Activated B cell treated with CpG ODN at 0.5 μM for 24 hours (primary cell): ENCODE measurements at regions not wholly inside any gene's neighbourhood (a gene's known extent, or its start where the extent isn't known, plus 50 kb on each side); places are given as distances from the start of the nearest gene placed in this dataset.

Experiments used
- ATAC-seq: fragments of 200-7000 bp; cut with Tn5 transposase; one replicate; pipeline ENCODE4 v1.10.0; 2021; ENCODE audit warnings: low read depth, mild to moderate bottlenecking, moderate library complexity
- CTCF ChIA-PET: fragments of 350-600 bp; sonication (Branson Sonifier 250); formaldehyde crosslinking; loops from one replicate; lab custom pipeline; 2021; ENCODE audit warnings: antibody characterized with exemption; lab: Charles Lee
- POLR2A ChIA-PET: fragments of 350-600 bp; sonication (Branson Sonifier 250); formaldehyde crosslinking; loops from one replicate; lab custom pipeline; 2021; ENCODE audit warnings: antibody characterized with exemption; lab: Charles Lee
- DNase-seq: peaks from one replicate; pipeline ENCODE4 v3.0.0; 2022
- H3K27ac Mint-ChIP-seq: one replicate; pipeline ENCODE4 v1.8.0; 2020; ENCODE audit warnings: mixed read lengths
- H3K27me3 Mint-ChIP-seq: one replicate; pipeline ENCODE4 v1.8.0; 2021; ENCODE audit warnings: mixed read lengths
- H3K36me3 Mint-ChIP-seq: one replicate; pipeline ENCODE4 v1.8.0; 2021; ENCODE audit warnings: low read depth, mixed read lengths
- H3K4me1 Mint-ChIP-seq: one replicate; pipeline ENCODE4 v1.8.0; 2021; ENCODE audit warnings: mixed read lengths
- H3K4me3 Mint-ChIP-seq: one replicate; pipeline ENCODE4 v1.8.0; 2020; ENCODE audit warnings: mild to moderate bottlenecking, mixed read lengths
- H3K9me3 Mint-ChIP-seq: one replicate; pipeline ENCODE4 v1.8.0; 2020; ENCODE audit warnings: mixed read lengths
- intact Hi-C: fragments of 100-400 bp; cut with micrococcal nuclease; formaldehyde crosslinking; loops from one replicate; pipeline ENCODE4 v1.15.1; 2024
- TF ChIP-seq, protein P1 (sequence below): fragments of 200-600 bp; IDR thresholded peaks from one replicate; pipeline ENCODE4 v1.8.0; 2022; ENCODE audit warnings: antibody characterized with exemption, mild to moderate bottlenecking

DNA sequence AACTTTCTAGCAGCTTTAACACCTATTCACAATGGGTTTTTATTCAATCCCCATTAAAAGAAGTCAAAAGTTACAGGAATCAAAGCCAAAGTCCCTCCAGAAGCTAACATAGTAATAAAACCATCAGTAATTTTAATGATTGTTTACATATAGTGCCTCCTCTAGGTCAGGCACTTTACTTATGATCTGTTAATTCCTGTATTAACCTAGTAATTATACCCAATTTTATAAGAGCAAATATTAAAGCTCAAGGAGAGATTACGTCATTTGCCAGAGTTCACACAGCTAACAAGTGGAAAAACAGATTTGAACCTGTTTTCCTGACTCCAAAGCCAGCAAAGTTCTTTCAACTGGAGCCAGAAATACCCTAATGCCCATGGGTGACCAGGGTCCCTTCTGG is 112.9 kb upstream of the F3 start:
- ChIA-PET CTCF (no interaction called here), POLR2A (no interaction called here)
- Mint-ChIP-seq H3K27me3 (peaks cover 2% of the 10 kb centered on the region), H3K27ac (no peak overlapping the region), H3K4me1 (no peaks in the 10 kb centered on the region), H3K4me3 (no peak overlapping the region), H3K36me3 (no peaks in the 10 kb centered on the region), H3K9me3 (no peaks in the 10 kb centered on the region)
- TF ChIP-seq, protein P1, sequence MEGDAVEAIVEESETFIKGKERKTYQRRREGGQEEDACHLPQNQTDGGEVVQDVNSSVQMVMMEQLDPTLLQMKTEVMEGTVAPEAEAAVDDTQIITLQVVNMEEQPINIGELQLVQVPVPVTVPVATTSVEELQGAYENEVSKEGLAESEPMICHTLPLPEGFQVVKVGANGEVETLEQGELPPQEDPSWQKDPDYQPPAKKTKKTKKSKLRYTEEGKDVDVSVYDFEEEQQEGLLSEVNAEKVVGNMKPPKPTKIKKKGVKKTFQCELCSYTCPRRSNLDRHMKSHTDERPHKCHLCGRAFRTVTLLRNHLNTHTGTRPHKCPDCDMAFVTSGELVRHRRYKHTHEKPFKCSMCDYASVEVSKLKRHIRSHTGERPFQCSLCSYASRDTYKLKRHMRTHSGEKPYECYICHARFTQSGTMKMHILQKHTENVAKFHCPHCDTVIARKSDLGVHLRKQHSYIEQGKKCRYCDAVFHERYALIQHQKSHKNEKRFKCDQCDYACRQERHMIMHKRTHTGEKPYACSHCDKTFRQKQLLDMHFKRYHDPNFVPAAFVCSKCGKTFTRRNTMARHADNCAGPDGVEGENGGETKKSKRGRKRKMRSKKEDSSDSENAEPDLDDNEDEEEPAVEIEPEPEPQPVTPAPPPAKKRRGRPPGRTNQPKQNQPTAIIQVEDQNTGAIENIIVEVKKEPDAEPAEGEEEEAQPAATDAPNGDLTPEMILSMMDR: no peak
- DNase-seq (no peak), ATAC-seq (no peak)
- intact Hi-C loops: no loop called here

DNA sequence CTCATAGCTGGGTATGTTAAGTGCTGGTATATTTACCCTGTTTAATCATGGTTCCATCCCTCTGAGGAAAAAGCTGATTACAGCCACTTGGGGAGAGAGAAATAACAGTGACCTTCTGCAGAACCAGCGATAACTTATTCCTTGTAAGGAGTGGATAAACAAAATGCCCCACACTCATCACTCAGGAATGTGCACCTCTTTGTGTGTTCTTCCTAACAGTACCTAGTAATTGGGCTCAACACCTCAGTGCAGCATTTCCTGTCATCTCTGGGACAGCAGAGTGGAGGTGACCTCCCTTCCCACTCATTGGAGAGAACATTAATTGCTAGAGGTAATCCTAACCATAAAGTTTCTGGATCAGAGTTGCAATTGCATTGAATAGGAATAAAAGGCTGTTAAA is 112.5 kb upstream of the F3 start:
- Mint-ChIP-seq H3K4me3 (no peak overlapping the region), H3K36me3 (no peaks in the 10 kb centered on the region), H3K27me3 (peaks cover 2% of the 10 kb centered on the region), H3K4me1 (no peaks in the 10 kb centered on the region), H3K27ac (no peak overlapping the region), H3K9me3 (no peaks in the 10 kb centered on the region)
- CTCF ChIA-PET: no interaction called here
- TF ChIP-seq, protein P1: no peak
- POLR2A ChIA-PET: no interaction called here
- no peak for ATAC-seq
- DNase-seq: no peak
- intact Hi-C loops: no loop called here

DNA sequence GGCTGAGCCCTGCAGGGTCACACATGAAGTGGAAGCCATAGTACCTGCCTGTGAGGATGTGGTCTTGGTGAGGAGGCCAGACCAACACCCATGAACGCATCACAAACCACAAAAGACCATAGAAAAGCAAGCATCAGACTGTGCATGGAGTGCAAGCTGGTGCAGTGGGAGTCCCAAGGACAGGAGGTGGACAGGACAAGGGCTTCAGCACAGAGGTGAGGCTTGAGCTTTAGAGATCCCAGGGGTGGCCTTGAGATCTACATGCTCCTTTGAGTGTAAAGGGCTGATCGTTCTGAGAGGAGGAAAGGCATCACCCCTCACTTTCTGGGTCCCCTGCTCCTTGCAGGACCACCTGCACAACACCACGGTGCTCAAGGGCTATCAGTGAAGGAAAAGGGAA is 111.9 kb upstream of the F3 start:
- H3K27ac Mint-ChIP-seq: no peak overlapping the region
- intact Hi-C loops: no loop called here
- no peaks in the 10 kb centered on the region for H3K4me1 Mint-ChIP-seq
- POLR2A ChIA-PET: no interaction called here
- no peaks in the 10 kb centered on the region for H3K9me3 Mint-ChIP-seq
- TF ChIP-seq, protein P1: no peak
- H3K4me3 Mint-ChIP-seq: no peak overlapping the region
- H3K36me3 Mint-ChIP-seq: no peaks in the 10 kb centered on the region
- ATAC-seq: no peak
- DNase-seq: no peak
- peaks cover 2% of the 10 kb centered on the region for H3K27me3 Mint-ChIP-seq
- CTCF ChIA-PET: no interaction called here

DNA sequence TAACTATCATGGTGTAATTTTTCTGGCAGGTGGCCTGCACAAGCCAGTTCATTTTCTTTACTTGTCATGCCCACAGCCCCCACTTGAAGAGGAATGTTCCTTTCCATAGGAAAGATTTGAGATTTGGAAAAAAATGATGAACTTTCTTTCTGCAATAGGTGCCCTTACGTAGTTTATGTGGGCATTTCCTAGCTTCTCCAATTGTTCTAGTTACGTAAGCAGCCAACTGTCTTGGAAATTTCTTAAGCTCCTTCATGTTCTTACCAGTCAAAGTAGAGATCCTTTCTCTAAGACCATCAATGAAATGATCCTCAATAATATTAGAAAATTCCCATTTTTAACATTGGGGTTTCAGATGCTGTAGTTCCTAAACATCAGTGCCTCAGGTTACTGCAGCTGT is 109.5 kb upstream of the F3 start:
- no peaks in the 10 kb centered on the region for H3K36me3 Mint-ChIP-seq
- TF ChIP-seq, protein P1: no peak
- peaks cover 5% of the 10 kb centered on the region for H3K27me3 Mint-ChIP-seq
- H3K9me3 Mint-ChIP-seq: no peaks in the 10 kb centered on the region
- DNase-seq (no peak), ATAC-seq (no peak)
- ChIA-PET CTCF (no interaction called here), POLR2A (no interaction called here)
- H3K4me3 Mint-ChIP-seq: no peak overlapping the region
- no peaks in the 10 kb centered on the region for H3K4me1 Mint-ChIP-seq
- H3K27ac Mint-ChIP-seq: no peak overlapping the region
- intact Hi-C loops: no loop called here

DNA sequence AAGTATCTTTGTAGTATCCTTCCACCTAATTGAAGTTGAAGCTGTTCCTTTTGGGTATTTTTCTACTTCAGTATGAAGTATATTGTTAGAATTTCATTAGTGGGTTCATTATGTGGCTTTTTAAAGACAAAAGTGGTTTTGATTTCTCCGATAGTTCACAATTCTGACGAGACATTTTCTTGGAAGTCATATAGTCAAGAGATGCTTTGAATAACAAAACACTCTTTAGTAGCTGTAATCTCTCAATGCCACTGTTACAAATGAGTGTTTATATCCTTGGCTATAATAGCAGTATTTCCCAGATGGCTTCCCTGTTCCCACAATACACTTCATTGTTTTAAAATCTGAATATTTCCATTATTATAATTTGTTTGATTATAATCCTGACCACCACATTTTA is 108.7 kb upstream of the F3 start:
- DNase-seq (no peak), ATAC-seq (no peak)
- Mint-ChIP-seq H3K27ac (no peak overlapping the region), H3K4me3 (no peak overlapping the region), H3K36me3 (no peaks in the 10 kb centered on the region), H3K4me1 (no peaks in the 10 kb centered on the region), H3K9me3 (no peaks in the 10 kb centered on the region), H3K27me3 (peaks cover 5% of the 10 kb centered on the region)
- ChIA-PET CTCF (no interaction called here), POLR2A (no interaction called here)
- intact Hi-C loops: no loop called here
- TF ChIP-seq, protein P1: no peak
